ENCODE measurements at regions not wholly inside any gene's neighbourhood (a gene's known extent, or its start where the extent isn't known, plus 50 kb on each side); places are given as distances from the start of the nearest gene placed in this dataset.

- TF ChIP-seq POLR2A (IDR thresholded peaks at IDR 0.05; ENCODE audit: low read length) (no peak), GATA1 (IDR thresholded peaks at IDR 0.05; ENCODE audit: low read depth, low read length) (no peak)
Measured at GRCh38 chr5:56289602-56289987, 56.5 kb upstream of the ANKRD55 start.

Measured in erythroblast (primary cell).